Gastrocnemius medialis (tissue), 4 donors: ENCODE measurements at regions not wholly inside any gene's neighbourhood (a gene's known extent, or its start where the extent isn't known, plus 50 kb on each side); places are given as distances from the start of the nearest gene placed in this dataset.

Experiments
- POLR2A ChIP-seq, 2 donors: fragments of 450-650 bp; IDR thresholded peaks; one replicate each; pipeline ENCODE4 v1.6.1; 2017; ENCODE audit warnings: antibody characterized with exemption in 2 of 2, mild to moderate bottlenecking in 2 of 2, moderate library complexity in 2 of 2
- TF ChIP-seq, protein P1 (sequence below), 5 experiments: fragments of 450-650 bp in 3 of 5; fragments of 200-600 bp in 2 of 5; sonication (generic) in 2 of 5; IDR thresholded peaks in 4 of 5; conservative IDR thresholded peaks in 1 of 5; 1 replicate in 4 of 5; 2 replicates in 1 of 5; pipeline ENCODE4 v1.5.1; 2016 to 2019; ENCODE audit warnings: antibody characterized with exemption in 5 of 5, mild to moderate bottlenecking in 3 of 5, moderate library complexity in 3 of 5

GRCh38 chr20:21575981-21576740 lies 62.3 kb upstream of the NKX2-2 start:
- TF ChIP-seq, protein P1, sequence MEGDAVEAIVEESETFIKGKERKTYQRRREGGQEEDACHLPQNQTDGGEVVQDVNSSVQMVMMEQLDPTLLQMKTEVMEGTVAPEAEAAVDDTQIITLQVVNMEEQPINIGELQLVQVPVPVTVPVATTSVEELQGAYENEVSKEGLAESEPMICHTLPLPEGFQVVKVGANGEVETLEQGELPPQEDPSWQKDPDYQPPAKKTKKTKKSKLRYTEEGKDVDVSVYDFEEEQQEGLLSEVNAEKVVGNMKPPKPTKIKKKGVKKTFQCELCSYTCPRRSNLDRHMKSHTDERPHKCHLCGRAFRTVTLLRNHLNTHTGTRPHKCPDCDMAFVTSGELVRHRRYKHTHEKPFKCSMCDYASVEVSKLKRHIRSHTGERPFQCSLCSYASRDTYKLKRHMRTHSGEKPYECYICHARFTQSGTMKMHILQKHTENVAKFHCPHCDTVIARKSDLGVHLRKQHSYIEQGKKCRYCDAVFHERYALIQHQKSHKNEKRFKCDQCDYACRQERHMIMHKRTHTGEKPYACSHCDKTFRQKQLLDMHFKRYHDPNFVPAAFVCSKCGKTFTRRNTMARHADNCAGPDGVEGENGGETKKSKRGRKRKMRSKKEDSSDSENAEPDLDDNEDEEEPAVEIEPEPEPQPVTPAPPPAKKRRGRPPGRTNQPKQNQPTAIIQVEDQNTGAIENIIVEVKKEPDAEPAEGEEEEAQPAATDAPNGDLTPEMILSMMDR (IDR thresholded peaks at IDR 0.05 in 4 of 5, conservative IDR thresholded peaks at IDR 0.05 in 1 of 5), result no peak
- no peak for TF ChIP-seq POLR2A (IDR thresholded peaks at IDR 0.05)
